GM18499 (cell line): ENCODE measurements at regions not wholly inside any gene's neighbourhood (a gene's known extent, or its start where the extent isn't known, plus 50 kb on each side); places are given as distances from the start of the nearest gene placed in this dataset.

Experiments used
- ATAC-seq: cut with Tn5 transposase; IDR thresholded peaks from one replicate; pipeline ENCODE4 v1.9.1; 2021; ENCODE audit warnings: moderate number of reproducible peaks; ENCODE audit not compliant: insufficient read depth, unreplicated experiment

- ATAC-seq = no peak
Measured at GRCh38 chr11:92879086-92879485, 90.4 kb upstream of the MTNR1B start.

GRCh38 chr11:92880381-92880780 is 89.1 kb upstream of the MTNR1B start:
- no peak for ATAC-seq

GRCh38 chr11:92881940-92882450 is 87.5 kb upstream of the MTNR1B start:
- no peak for ATAC-seq

GRCh38 chr11:92882828-92883611 is 86.4 kb upstream of the MTNR1B start:
- ATAC-seq = no peak

- no peak for ATAC-seq
Measured at GRCh38 chr11:92885600-92885999, 83.9 kb upstream of the MTNR1B start.

- ATAC-seq = peak; percentile 56
Measured at GRCh38 chr11:92886243-92886905, 83.1 kb upstream of the MTNR1B start.

- ATAC-seq = no peak
Measured at GRCh38 chr11:92888696-92889095, 80.8 kb upstream of the MTNR1B start.

GRCh38 chr11:92890846-92891245 is 78.6 kb upstream of the MTNR1B start:
- no peak for ATAC-seq

GRCh38 chr11:92892802-92893684 is 76.4 kb upstream of the MTNR1B start:
- no peak for ATAC-seq

GRCh38 chr11:92894197-92894596 is 75.3 kb upstream of the MTNR1B start:
- no peak for ATAC-seq

GRCh38 chr11:92897487-92897886 is 72.0 kb upstream of the MTNR1B start:
- ATAC-seq = no peak

- no peak for ATAC-seq
Measured at GRCh38 chr11:92902417-92902816, 67.0 kb upstream of the MTNR1B start.

GRCh38 chr11:92907671-92908070 is 61.8 kb upstream of the MTNR1B start:
- ATAC-seq = no peak

GRCh38 chr11:92909214-92909613 is 60.2 kb upstream of the MTNR1B start:
- no peak for ATAC-seq

GRCh38 chr11:92911478-92911877 is 58.0 kb upstream of the MTNR1B start:
- ATAC-seq = no peak

- ATAC-seq = no peak
Measured at GRCh38 chr11:92915551-92915950, 53.9 kb upstream of the MTNR1B start.

- no peak for ATAC-seq
Measured at GRCh38 chr11:92916299-92916698, 53.2 kb upstream of the MTNR1B start.

GRCh38 chr11:92917927-92918326 is 51.5 kb upstream of the MTNR1B start:
- ATAC-seq = no peak

GRCh38 chr11:92919048-92919447 is 50.4 kb upstream of the MTNR1B start:
- no peak for ATAC-seq
